Small intestine (tissue), 7 donors: ENCODE measurements at regions not wholly inside any gene's neighbourhood (a gene's known extent, or its start where the extent isn't known, plus 50 kb on each side); places are given as distances from the start of the nearest gene placed in this dataset.

Experiments used
- DNase-seq, 2 donors: peaks; one replicate each; pipeline versions ENCODE4 v3.0.0 to v3.0.0-alpha.2; 2013
- FAIRE-seq: peaks from 2 replicates; lab custom pipeline; 2012; peaks lifted over from hg19 to GRCh38; lab: Jason Lieb, UNC
- H3K27ac ChIP-seq, 3 donors: one replicate each; pipeline ENCODE4 v1.5.1; 2013; ENCODE audit warnings: low read length in 2 of 3, mild to moderate bottlenecking in 2 of 3, control low read depth in 1 of 3, inconsistent platforms in 1 of 3, low read depth in 1 of 3, moderate library complexity in 1 of 3
- H3K27me3 ChIP-seq, 3 donors: one replicate each; pipeline ENCODE4 v1.6.1; 2013; ENCODE audit warnings: low read length in 3 of 3, inconsistent platforms in 1 of 3; ENCODE audit not compliant: control insufficient read depth in 3 of 3, insufficient read depth in 3 of 3
- H3K36me3 ChIP-seq, 3 donors: one replicate each; pipeline ENCODE4 v1.6.1; 2013; ENCODE audit warnings: low read length in 3 of 3, inconsistent platforms in 1 of 3, low read depth in 1 of 3, mild to moderate bottlenecking in 1 of 3, moderate library complexity in 1 of 3; ENCODE audit not compliant: control insufficient read depth in 3 of 3, insufficient read depth in 2 of 3
- H3K4me1 ChIP-seq, 3 donors: one replicate each; pipeline ENCODE4 v1.6.1; 2013; ENCODE audit warnings: low read length in 2 of 3, inconsistent platforms in 1 of 3, low read depth in 1 of 3, mild to moderate bottlenecking in 1 of 3, moderate library complexity in 1 of 3; ENCODE audit not compliant: control insufficient read depth in 3 of 3, insufficient read depth in 2 of 3
- H3K4me3 ChIP-seq, 3 donors: one replicate each; pipeline ENCODE4 v1.5.1; 2013; ENCODE audit warnings: low read length in 3 of 3, control low read depth in 1 of 3, inconsistent platforms in 1 of 3, low read depth in 1 of 3, mild to moderate bottlenecking in 1 of 3, moderate library complexity in 1 of 3
- H3K9me3 ChIP-seq, 2 donors: one replicate each; pipeline ENCODE4 v1.6.1; 2013; ENCODE audit warnings: low read depth in 1 of 2, low read length in 1 of 2; ENCODE audit not compliant: control insufficient read depth in 2 of 2, insufficient read depth in 1 of 2
- WGBS, 3 donors: extraction: QIAGEN DNeasy Blood & Tissue Kit; methylation state at CpG; one replicate each; pipeline ENCODE4 v1.1.7; 2013; 5-methylcytosine and 5-hydroxymethylcytosine counted together
- donor health status: healthy with polysubstance abuse.
- donor health status: control.
- donor health status: control.
- donor health status: Bipolar disorder and iron deficiency.
- donor health status: healthy.

DNA sequence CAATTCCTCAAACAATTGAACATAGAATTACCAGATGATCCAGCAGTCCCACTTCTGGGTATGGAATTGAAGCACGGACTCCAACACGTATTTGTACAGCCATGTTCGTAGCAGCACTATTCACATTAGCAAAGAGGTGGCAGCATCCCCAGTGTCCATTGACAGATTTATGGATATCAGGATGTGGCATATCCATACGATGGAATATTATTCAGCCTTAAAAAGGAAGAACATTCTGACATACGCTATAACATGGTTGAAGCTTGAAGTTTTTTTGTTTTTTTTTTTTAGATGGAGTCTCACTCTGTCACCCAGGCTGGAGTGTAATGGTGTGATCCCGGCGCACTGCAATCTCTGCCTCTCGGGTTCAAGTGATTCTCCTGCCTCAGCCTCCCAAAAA, 220.6 kb downstream of the ZIC5 start:
- Histone ChIP-seq H3K27ac (no peak overlapping the region), H3K4me3 (no peak overlapping the region), H3K36me3 (peaks cover 0 to 6% (median 0%) of the 10 kb centered on the region in 3 donors), H3K27me3 (no peaks in the 10 kb centered on the region), H3K9me3 (no peaks in the 10 kb centered on the region), H3K4me1 (peaks cover 0 to 10% (median 4%) of the 10 kb centered on the region in 3 donors)
- 90 to 98% (median 97%) methylated on average over 8 of the region's 8 CpGs for WGBS, 3 donors
- FAIRE-seq = no peak
- no peak for DNase-seq

DNA sequence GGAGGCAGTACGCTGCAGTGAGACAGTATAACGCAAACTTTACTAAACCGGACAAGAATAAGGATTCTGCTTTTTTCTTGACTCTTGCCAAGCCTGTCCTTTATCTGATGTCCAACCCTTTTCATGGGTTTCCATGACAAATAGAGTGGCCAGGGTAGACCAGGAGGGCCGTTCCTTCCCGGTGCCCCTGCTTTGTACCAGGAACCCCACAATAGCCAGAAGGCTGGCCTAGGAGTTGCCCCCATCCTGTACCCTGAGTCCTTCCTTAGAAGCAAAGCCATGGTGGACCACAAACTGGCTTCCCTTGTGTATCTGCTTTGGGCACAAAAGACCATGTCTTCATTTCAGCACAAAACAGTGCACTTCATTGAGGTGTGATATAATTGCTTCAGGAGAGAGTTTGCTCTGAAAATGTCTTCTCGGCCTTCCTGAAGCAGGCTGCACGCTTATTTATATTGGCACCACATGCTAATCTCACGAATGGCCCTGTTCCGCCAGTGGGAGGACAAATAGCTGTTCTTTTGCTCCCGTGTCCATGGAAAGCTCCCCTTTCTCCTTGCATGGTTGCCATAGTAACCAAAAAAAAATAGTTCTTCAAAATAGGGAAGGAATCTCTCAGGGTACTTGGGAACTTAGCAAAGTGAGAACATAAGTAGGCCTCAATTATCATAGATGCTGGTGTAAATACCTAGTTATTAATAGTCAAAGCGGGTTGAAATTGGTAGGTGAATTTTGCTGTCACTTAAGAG, 222.1 kb downstream of the ZIC5 start:
- FAIRE-seq (no peak), DNase-seq (no peak)
- Histone ChIP-seq H3K27me3 (no peaks in the 10 kb centered on the region), H3K4me1 (peaks cover 0 to 8% (median 4%) of the 10 kb centered on the region in 3 donors), H3K4me3 (no peak overlapping the region), H3K27ac (no peak overlapping the region), H3K36me3 (peaks cover 0 to 3% (median 0%) of the 10 kb centered on the region in 3 donors), H3K9me3 (no peaks in the 10 kb centered on the region)
- WGBS, 3 donors = 89 to 95% (median 94%) methylated on average over 11 of the region's 11 CpGs

DNA sequence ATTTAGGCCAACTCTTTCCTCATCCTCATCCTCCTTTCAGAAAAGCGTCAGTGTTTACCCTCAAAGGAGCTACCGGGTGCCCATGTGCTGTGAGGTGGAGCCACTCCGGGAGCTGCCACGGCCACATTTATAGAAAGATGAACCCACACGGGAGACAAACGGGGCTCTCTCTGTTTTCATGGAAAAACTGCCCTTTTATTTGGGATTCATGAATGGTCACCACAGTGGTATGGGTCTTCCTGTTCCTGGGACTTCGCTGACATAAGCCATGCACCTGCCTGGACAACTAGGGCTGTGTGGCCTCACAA, 224.2 kb downstream of the ZIC5 start:
- DNase-seq (no peak), FAIRE-seq (no peak)

DNA sequence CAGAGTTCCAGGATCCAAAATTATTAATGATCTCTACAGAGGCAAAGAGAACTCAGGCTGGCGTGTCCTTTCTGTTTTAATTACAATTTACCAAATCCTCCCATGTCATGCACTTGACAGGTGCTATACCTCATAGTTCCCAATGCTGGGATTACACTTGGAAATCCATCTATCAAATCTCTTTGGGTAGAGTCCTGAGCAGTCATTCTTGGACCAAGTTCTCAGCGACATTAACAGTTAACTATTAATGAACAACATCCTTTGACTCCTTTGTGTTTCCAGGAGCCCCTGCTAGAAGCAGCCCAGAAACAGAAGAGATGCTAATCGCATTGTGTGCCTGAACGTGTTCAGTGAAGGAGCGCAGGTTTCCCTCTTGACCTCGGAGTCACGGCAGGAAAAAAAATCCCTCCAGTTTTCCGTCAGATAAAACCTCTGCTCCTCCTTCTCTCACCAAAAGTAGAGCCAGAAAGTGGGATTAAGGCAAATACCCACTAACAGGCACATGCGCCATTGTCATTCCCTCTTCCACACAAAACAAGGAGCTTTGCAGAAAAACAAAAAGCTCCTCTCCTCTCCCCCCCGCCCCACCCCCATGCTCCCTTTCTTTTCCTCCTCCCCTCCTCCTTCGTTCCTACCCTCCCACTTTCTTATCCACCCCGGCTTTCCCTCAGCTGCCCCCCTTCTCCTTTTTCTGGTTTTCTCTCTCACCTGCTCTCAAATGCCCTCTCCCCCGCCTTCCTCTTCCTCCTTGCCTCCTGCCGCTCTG, 224.7 kb downstream of the ZIC5 start:
- FAIRE-seq = no peak

More for the DNA sequence above, 224.2 kb downstream of the ZIC5 start:
- no peaks in the 10 kb centered on the region for H3K9me3 ChIP-seq
- peaks cover 0 to 3% (median 0%) of the 10 kb centered on the region in 3 donors for H3K36me3 ChIP-seq
- peaks cover 0 to 4% (median 2%) of the 10 kb centered on the region in 3 donors for H3K4me1 ChIP-seq
- H3K4me3 ChIP-seq = no peak overlapping the region
- 73 to 91% (median 78%) methylated on average over 7 of the region's 7 CpGs for WGBS, 3 donors
- H3K27me3 ChIP-seq = no peaks in the 10 kb centered on the region
- no peak overlapping the region for H3K27ac ChIP-seq

DNA sequence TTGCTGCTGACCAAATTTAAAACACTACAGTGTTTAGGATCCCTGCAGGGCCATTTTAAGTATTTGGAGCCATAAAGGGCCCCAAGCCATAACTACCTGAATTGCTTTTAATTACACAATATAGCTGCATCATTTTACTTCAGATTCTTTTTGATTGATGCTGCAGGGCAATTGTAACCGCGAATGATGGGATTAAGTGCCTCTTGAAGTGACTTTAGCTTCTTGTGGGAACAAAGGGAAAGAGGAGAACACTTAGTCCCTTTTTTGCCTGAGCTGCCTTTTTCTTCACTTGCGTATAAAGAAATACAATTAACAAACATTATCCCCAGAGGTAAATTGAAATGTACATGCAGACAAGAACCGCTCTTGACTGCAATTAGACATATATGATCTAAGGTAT, 228.5 kb downstream of the ZIC5 start:
- no peak for FAIRE-seq
- no peaks in the 10 kb centered on the region for H3K36me3 ChIP-seq
- 84 to 95% (median 94%) methylated on average over 4 of the region's 4 CpGs for whole genome bisulfite sequencing, 3 donors

More for the DNA sequence above, 224.7 kb downstream of the ZIC5 start:
- Histone ChIP-seq H3K36me3 (peaks cover 0 to 3% (median 0%) of the 10 kb centered on the region in 3 donors), H3K27ac (no peak overlapping the region), H3K4me1 (peaks cover 0 to 3% (median 0%) of the 10 kb centered on the region in 3 donors), H3K4me3 (no peak overlapping the region), H3K27me3 (no peaks in the 10 kb centered on the region), H3K9me3 (no peaks in the 10 kb centered on the region)
- WGBS, 3 donors = 67 to 90% (median 86%) methylated on average over 14 of the region's 14 CpGs
- no peak for DNase-seq

DNA sequence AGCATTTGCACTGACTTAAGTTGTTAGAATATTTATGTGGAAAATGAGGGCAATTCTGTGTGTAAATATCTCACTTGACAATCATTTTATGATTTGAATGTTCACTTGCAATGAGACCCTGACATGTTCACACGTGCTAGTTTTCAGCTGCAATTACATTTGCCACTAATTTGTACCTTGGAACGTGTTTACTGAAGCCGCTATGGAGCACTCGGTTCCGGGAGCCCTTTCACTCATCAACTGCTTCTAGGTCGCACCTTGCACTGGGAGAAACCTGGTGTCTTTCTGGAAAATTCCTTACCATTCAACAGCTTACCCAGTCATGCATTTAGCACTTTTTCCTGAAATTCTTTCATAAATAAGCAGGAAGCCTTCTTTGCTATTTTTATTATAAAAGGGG, 229.6 kb downstream of the ZIC5 start:
- Histone ChIP-seq H3K27me3 (no peaks in the 10 kb centered on the region), H3K4me1 (peaks cover 0 to 3% (median 0%) of the 10 kb centered on the region in 3 donors), H3K27ac (no peak overlapping the region), H3K4me3 (no peak overlapping the region), H3K9me3 (no peaks in the 10 kb centered on the region), H3K36me3 (no peaks in the 10 kb centered on the region)
- DNase-seq (peak; percentile 38 to 54), FAIRE-seq (no peak)
- WGBS, 3 donors = 13 to 50% (median 38%) methylated on average over 6 of the region's 6 CpGs

More for the DNA sequence above, 228.5 kb downstream of the ZIC5 start:
- peaks cover 0 to 3% (median 0%) of the 10 kb centered on the region in 3 donors for H3K4me1 ChIP-seq
- no peak overlapping the region for H3K27ac ChIP-seq
- H3K27me3 ChIP-seq = no peaks in the 10 kb centered on the region
- H3K4me3 ChIP-seq = no peak overlapping the region
- no peaks in the 10 kb centered on the region for H3K9me3 ChIP-seq
- DNase-seq = no peak

DNA sequence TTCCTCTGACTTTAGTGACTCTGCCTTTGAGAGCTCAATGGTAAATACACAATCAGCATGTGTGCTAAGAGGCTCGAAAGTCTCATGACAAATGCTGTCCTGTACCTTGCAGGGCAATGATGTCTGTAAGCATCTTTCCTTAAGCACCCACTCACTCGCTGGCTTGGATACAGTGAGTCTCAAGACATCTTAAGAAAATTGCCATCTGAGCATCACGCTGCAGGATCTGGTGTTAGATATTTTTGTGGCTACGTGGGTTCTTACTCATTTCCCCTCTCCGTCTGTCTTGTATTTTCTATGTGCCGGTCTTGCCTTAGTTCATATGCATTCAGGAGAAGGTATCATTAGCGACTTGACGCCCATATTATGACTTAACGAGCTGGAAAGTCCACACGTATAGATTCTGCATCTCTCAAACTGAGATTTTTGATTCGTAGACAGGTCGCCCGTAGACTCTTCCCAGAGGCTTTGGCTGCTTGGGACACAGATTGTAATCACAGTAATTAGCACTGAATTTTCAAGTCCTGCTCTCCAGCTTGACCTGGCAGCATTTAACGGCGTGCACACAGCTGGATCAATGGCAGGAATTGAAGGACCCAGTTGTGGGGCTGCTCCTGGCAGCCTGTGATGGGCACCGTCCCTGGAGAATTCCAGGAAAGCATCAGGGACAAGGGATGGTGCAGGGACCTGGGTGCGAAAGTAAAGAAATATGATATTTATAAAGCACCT, 231.2 kb downstream of the ZIC5 start:
- WGBS, 3 donors = 84 to 91% (median 85%) methylated on average over 17 of the region's 17 CpGs
- DNase-seq (no peak), FAIRE-seq (no peak)
- H3K27ac ChIP-seq = no peak overlapping the region
- peaks cover 0 to 3% (median 0%) of the 10 kb centered on the region in 3 donors for H3K4me1 ChIP-seq
- H3K4me3 ChIP-seq = no peak overlapping the region
- H3K27me3 ChIP-seq = no peaks in the 10 kb centered on the region
- H3K9me3 ChIP-seq = no peaks in the 10 kb centered on the region
- no peaks in the 10 kb centered on the region for H3K36me3 ChIP-seq

DNA sequence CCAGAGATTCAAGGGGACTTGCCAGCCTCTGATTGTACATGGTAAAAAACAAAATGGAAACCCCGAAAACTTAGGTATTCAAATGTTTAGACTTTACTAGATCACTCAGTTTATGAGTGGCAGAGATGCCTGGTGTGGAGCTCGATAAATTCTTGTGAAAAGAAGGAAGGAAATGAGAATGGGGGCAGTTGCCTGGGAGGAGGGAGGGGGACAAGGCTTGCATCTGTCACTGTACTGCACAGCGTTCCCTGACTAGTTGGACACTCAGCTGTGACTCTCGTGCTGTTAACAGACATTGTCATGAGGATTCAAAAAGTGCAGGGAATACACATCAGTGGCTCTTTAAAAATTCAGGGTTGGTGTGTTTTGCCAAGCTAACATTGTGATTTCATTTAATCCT, 232.9 kb downstream of the ZIC5 start:
- Histone ChIP-seq H3K4me1 (peaks cover 0 to 6% (median 0%) of the 10 kb centered on the region in 3 donors), H3K36me3 (no peaks in the 10 kb centered on the region), H3K9me3 (no peaks in the 10 kb centered on the region), H3K27me3 (no peaks in the 10 kb centered on the region), H3K4me3 (no peak overlapping the region), H3K27ac (no peak overlapping the region)
- WGBS, 3 donors = 66 to 82% (median 80%) methylated on average over 4 of the region's 4 CpGs
- FAIRE-seq (no peak), DNase-seq (no peak)
